ENCODE measurements at regions not wholly inside any gene's neighbourhood (a gene's known extent, or its start where the extent isn't known, plus 50 kb on each side); places are given as distances from the start of the nearest gene placed in this dataset.

DNA sequence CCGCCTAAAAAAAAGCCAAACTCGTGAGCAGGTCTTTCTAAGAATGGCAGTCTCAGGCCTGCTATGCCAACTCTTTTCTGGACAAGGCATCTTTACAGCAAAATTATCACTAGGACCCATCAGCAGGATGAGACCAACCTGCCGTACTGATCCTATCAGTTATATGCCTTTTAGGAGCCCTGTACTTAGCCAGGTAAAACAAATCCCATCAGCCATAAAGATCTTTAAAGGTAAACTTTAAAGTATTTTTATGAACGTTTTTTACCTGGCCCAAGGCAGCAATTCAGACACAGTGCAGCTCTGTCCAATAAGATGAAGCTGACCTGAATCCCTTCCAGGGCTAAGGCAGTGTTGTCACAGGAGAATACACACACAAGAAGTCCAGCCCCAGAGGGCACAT, 51.3 kb upstream of the TGM3 start:
- TF ChIP-seq, protein P1, sequence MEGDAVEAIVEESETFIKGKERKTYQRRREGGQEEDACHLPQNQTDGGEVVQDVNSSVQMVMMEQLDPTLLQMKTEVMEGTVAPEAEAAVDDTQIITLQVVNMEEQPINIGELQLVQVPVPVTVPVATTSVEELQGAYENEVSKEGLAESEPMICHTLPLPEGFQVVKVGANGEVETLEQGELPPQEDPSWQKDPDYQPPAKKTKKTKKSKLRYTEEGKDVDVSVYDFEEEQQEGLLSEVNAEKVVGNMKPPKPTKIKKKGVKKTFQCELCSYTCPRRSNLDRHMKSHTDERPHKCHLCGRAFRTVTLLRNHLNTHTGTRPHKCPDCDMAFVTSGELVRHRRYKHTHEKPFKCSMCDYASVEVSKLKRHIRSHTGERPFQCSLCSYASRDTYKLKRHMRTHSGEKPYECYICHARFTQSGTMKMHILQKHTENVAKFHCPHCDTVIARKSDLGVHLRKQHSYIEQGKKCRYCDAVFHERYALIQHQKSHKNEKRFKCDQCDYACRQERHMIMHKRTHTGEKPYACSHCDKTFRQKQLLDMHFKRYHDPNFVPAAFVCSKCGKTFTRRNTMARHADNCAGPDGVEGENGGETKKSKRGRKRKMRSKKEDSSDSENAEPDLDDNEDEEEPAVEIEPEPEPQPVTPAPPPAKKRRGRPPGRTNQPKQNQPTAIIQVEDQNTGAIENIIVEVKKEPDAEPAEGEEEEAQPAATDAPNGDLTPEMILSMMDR (conservative IDR thresholded peaks at IDR 0.05): no peak
- TF ChIP-seq ZFX (IDR thresholded peaks at IDR 0.05): no peak
